ENCODE measurements at regions not wholly inside any gene's neighbourhood (a gene's known extent, or its start where the extent isn't known, plus 50 kb on each side); places are given as distances from the start of the nearest gene placed in this dataset.
A peak's percentile ranks its signal among the peaks of the same experiment; 100 is the strongest.

DNA sequence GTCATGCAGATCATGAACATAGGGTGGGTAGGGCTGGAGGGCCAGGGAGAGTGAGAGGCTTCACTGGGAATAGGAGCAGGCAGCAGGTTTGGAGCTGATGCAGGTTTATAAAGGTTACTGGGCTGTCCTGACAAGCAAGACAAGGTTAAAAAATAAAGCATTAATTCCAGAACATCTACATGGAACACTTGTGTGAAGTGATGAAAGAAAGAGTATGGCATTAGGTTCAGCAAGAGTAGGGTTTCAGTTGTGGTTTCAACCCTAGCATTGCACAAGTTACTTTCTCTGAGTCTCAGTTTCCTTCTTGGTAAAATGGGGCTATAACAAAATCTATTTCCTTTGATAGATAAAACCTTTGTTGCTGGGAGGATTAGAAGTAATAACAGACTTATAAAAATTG lies 114.6 kb upstream of the SESN3 start:
- ATAC-seq, result peak in 2 of 4 donors; percentile 66 to 72

GRCh38 chr11:95344932-95345642 lies 114.1 kb upstream of the SESN3 start:
- ATAC-seq (peak in 2 of 4 donors; percentile 54 to 65), DNase-seq (no peak)
- Histone ChIP-seq H3K4me1 (peaks cover 2% of the 10 kb centered on the region), H3K36me3 (ENCODE audit: insufficient read depth in 1 of 2, low read depth in 1 of 2) (no peaks in the 10 kb centered on the region), H3K27ac (no peak overlapping the region), H3K9me3 (peaks cover 7% of the 10 kb centered on the region), H3K4me3 (no peak overlapping the region), H3K27me3 (ENCODE audit: insufficient read depth in 3 of 3, low read length in 2 of 3) (no peaks in the 10 kb centered on the region)
- TF ChIP-seq CTCF (IDR thresholded peaks at IDR 0.05), result no peak
- intact Hi-C loops (cut with DNase I), result no loop called here
- WGBS, 3 donors, result 50 to 57% (median 51%) methylated on average over 4 of the region's 4 CpGs

More for the DNA sequence above, 114.6 kb upstream of the SESN3 start:
- Histone ChIP-seq H3K4me1 (no peaks in the 10 kb centered on the region), H3K27me3 (ENCODE audit: insufficient read depth in 3 of 3, low read length in 2 of 3) (no peaks in the 10 kb centered on the region), H3K4me3 (no peak overlapping the region), H3K27ac (no peak overlapping the region), H3K9me3 (peaks cover 7% of the 10 kb centered on the region), H3K36me3 (ENCODE audit: insufficient read depth in 1 of 2, low read depth in 1 of 2) (no peaks in the 10 kb centered on the region)
- no peak for DNase-seq
- intact Hi-C loops (cut with DNase I), result no loop called here
- no peak for TF ChIP-seq CTCF (IDR thresholded peaks at IDR 0.05)

DNA sequence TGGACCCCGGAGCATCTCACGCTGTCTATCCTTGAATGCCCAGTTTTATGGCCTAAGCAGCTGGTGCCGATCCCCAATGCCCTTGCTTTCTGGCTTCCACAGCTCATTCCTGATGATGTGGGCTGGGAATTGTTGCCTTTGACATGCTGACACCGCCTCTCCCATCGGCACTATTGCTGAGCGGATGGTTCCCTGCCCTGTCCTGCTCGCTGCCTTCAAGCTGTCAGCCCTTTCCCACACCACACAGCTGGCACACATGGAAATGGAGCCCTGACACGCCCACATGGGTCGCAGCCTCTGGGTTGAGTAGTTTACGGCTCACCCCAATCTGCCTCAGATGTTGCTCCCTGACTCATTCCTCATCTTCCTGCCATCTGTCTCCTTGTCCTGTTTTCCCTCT lies 110.2 kb upstream of the SESN3 start:
- no peaks in the 10 kb centered on the region for H3K9me3 ChIP-seq
- ATAC-seq (no peak), DNase-seq (peak; percentile 14 to 51)
- no peaks in the 10 kb centered on the region for H3K36me3 ChIP-seq (ENCODE audit: insufficient read depth in 1 of 2, low read depth in 1 of 2)
- no peak overlapping the region for H3K27ac ChIP-seq
- 47 to 72% (median 50%) methylated on average over 10 of the region's 10 CpGs for WGBS, 3 donors
- no peak for TF ChIP-seq CTCF (IDR thresholded peaks at IDR 0.05)
- no peaks in the 10 kb centered on the region for H3K27me3 ChIP-seq (ENCODE audit: insufficient read depth in 3 of 3, low read length in 2 of 3)
- no peak overlapping the region for H3K4me3 ChIP-seq
- peaks cover 27% of the 10 kb centered on the region for H3K4me1 ChIP-seq
- intact Hi-C loops (cut with DNase I), result no loop called here

DNA sequence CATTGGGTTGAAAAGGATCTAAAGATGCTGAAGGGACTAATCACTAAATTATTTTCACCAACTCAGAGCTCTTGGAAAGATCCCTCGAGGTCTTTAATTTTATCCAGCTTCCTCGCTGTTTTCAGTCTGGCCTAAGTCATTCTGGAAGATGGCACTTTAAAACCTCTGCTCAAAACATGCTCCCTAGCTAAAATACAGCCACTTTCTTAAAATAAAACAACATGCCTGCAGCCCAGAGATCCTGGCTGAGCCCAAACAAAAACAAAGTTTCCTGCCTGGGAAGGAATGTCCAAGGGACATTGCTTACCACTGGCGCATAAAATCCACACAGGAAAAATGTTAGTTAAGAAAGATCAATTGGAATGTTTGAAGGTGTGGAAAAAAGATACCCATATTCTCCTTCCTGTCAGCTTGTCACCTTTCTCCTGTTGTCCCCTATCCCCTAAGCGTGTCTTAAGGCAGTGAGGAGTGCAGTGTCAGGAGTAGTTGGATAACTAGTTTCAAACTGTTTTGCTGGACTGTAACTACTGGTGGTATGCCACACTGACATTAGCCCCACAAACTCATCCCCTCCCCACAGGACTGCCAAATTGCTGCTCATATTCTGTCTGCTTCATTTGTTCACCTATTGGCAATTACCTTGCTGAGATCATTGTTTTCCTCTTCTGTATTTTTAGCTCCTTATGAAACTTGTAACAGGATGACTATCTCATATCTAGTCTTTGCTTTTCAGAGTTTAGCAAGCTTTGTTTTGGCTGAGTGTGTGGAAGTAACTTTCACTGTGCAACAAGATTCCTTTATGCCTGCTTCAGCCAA lies 108.3 kb upstream of the SESN3 start:
- 32 to 40% (median 33%) methylated on average over 4 of the region's 4 CpGs for WGBS, 3 donors

More for the DNA sequence above, 108.3 kb upstream of the SESN3 start:
- ATAC-seq, result peak; percentile 43 to 64 (median 54)
- H3K27ac ChIP-seq, result peak overlapping the region; percentile 76
- no peaks in the 10 kb centered on the region for H3K36me3 ChIP-seq (ENCODE audit: insufficient read depth in 1 of 2, low read depth in 1 of 2)
- intact Hi-C loops (cut with DNase I), result loop anchor here in 1 of 2 donors (5.0 to 10.0 kb wide), 3 partner anchors 82 to 272 kb away; partner anchors contain the start of gene SRSF8
- H3K4me1 ChIP-seq, result peaks cover 27% of the 10 kb centered on the region
- no peaks in the 10 kb centered on the region for H3K9me3 ChIP-seq
- DNase-seq, result no peak
- no peak overlapping the region for H3K4me3 ChIP-seq
- no peak for TF ChIP-seq CTCF (IDR thresholded peaks at IDR 0.05)
- no peaks in the 10 kb centered on the region for H3K27me3 ChIP-seq (ENCODE audit: insufficient read depth in 3 of 3, low read length in 2 of 3)
